Astrocyte (in vitro differentiated cells and primary cell): ENCODE measurements at regions not wholly inside any gene's neighbourhood (a gene's known extent, or its start where the extent isn't known, plus 50 kb on each side); places are given as distances from the start of the nearest gene placed in this dataset.
"Not testable (repeated sequence)": the region's sequence is repeated elsewhere in the genome, so short reads cannot be mapped to it uniquely, and the experiment has no call there.

Experiments
- DNase-seq: peaks from one replicate; pipeline ENCODE4 v3.0.0-alpha.2; 2010; ENCODE audit warnings: low read depth
- FAIRE-seq: peaks from 2 replicates; lab custom pipeline; 2011; peaks lifted over from hg19 to GRCh38; lab: Jason Lieb, UNC
- H2AFZ ChIP-seq: 2 replicates; pipeline ENCODE4 v1.6.0; 2012; ENCODE audit warnings: low read depth, low read length, inconsistent platforms
- H3K27ac ChIP-seq: 2 replicates; pipeline ENCODE4 v1.5.1; 2011; ENCODE audit warnings: low read depth, low read length, inconsistent platforms
- H3K27me3 ChIP-seq: 2 replicates; pipeline ENCODE4 v1.6.0; 2011; ENCODE audit warnings: low read length, inconsistent platforms; ENCODE audit not compliant: insufficient read depth
- H3K36me3 ChIP-seq: 2 replicates; pipeline ENCODE4 v1.5.1; 2011; ENCODE audit warnings: low read length, inconsistent platforms; ENCODE audit not compliant: insufficient read depth
- H3K4me1 ChIP-seq: 2 replicates; pipeline ENCODE4 v1.5.1; 2011; ENCODE audit warnings: low read length, inconsistent platforms; ENCODE audit not compliant: insufficient read depth
- H3K4me2 ChIP-seq: 2 replicates; pipeline ENCODE4 v1.6.0; 2012; ENCODE audit warnings: low read length, inconsistent platforms
- H3K4me3 ChIP-seq: 2 replicates; pipeline ENCODE4 v1.5.1; 2011; ENCODE audit warnings: low read depth, mild to moderate bottlenecking, low read length, inconsistent platforms; ENCODE audit not compliant: insufficient read depth
- H3K79me2 ChIP-seq: 2 replicates; pipeline ENCODE4 v1.6.0; 2012; ENCODE audit warnings: mild to moderate bottlenecking, low read length, inconsistent platforms; ENCODE audit not compliant: insufficient read depth
- H3K9ac ChIP-seq: 2 replicates; pipeline ENCODE4 v1.6.0; 2012; ENCODE audit warnings: mild to moderate bottlenecking, low read length, inconsistent platforms
- H3K9me3 ChIP-seq: 2 replicates; pipeline ENCODE4 v1.5.1; 2012; ENCODE audit warnings: low read depth, mild to moderate bottlenecking, low read length, inconsistent platforms; ENCODE audit not compliant: insufficient read depth
- H4K20me1 ChIP-seq: 2 replicates; pipeline ENCODE4 v1.6.0; 2012; ENCODE audit warnings: low read length, inconsistent platforms; ENCODE audit not compliant: insufficient read depth
- H3K27ac Mint-ChIP-seq: one replicate; pipeline ENCODE4 v1.8.0; 2021; ENCODE audit warnings: mild to moderate bottlenecking, mixed read lengths; ENCODE audit not compliant: unreplicated experiment
- H3K27me3 Mint-ChIP-seq: one replicate; pipeline ENCODE4 v1.8.0; 2021; ENCODE audit warnings: low read depth, mixed read lengths; ENCODE audit not compliant: unreplicated experiment
- H3K36me3 Mint-ChIP-seq: one replicate; pipeline ENCODE4 v1.8.0; 2021; ENCODE audit warnings: low read depth, mixed read lengths; ENCODE audit not compliant: unreplicated experiment
- H3K4me1 Mint-ChIP-seq: one replicate; pipeline ENCODE4 v1.8.0; 2021; ENCODE audit warnings: low read depth, mixed read lengths; ENCODE audit not compliant: unreplicated experiment
- H3K4me3 Mint-ChIP-seq: one replicate; pipeline ENCODE4 v1.8.0; 2021; ENCODE audit warnings: mild to moderate bottlenecking, moderate library complexity, mixed read lengths; ENCODE audit not compliant: unreplicated experiment
- H3K9me3 Mint-ChIP-seq: one replicate; pipeline ENCODE4 v1.8.0; 2021; ENCODE audit warnings: mild to moderate bottlenecking, mixed read lengths; ENCODE audit not compliant: unreplicated experiment
- CTCF ChIP-seq: IDR thresholded peaks from 2 replicates; pipeline ENCODE4 v1.5.1; 2011; ENCODE audit warnings: low read depth, mild to moderate bottlenecking, inconsistent platforms, low read length, moderate library complexity; ENCODE audit not compliant: insufficient read depth
- EZH2 ChIP-seq: IDR thresholded peaks from 2 replicates; pipeline ENCODE4 v1.6.1; 2012; ENCODE audit warnings: mild to moderate bottlenecking, low read length, inconsistent platforms; ENCODE audit not compliant: insufficient read depth

GRCh38 chr4:189613207-189613606 is 327.5 kb upstream of the FRG1 start:
- Mint-ChIP-seq H3K27me3 (no peaks in the 10 kb centered on the region), H3K4me1 (peaks cover 2% of the 10 kb centered on the region), H3K9me3 (peaks cover 5% of the 10 kb centered on the region), H3K4me3 (no peak overlapping the region), H3K36me3 (no peaks in the 10 kb centered on the region), H3K27ac (no peak overlapping the region)
- Histone ChIP-seq H2AFZ (no peak overlapping the region), H3K4me3 (no peak overlapping the region), H3K4me2 (no peak overlapping the region), H3K36me3 (no peaks in the 10 kb centered on the region), H3K27me3 (no peaks in the 10 kb centered on the region), H4K20me1 (no peaks in the 10 kb centered on the region), H3K4me1 (no peaks in the 10 kb centered on the region), H3K79me2 (no peaks in the 10 kb centered on the region), H3K27ac (no peak overlapping the region), H3K9me3 (no peaks in the 10 kb centered on the region), H3K9ac (no peak overlapping the region)
- DNase-seq (no peak), FAIRE-seq (no peak)
- TF ChIP-seq CTCF, result no peak

- TF ChIP-seq EZH2, result no peak
- TF ChIP-seq CTCF, result no peak
- Histone ChIP-seq H4K20me1 (no peaks in the 10 kb centered on the region), H3K4me2 (no peak overlapping the region), H3K27me3 (no peaks in the 10 kb centered on the region), H3K79me2 (no peaks in the 10 kb centered on the region), H3K4me1 (no peaks in the 10 kb centered on the region), H3K4me3 (no peak overlapping the region), H3K27ac (no peak overlapping the region), H3K9me3 (no peaks in the 10 kb centered on the region), H3K36me3 (no peaks in the 10 kb centered on the region), H2AFZ (no peak overlapping the region), H3K9ac (no peak overlapping the region)
- Mint-ChIP-seq H3K27ac (no peak overlapping the region), H3K4me3 (no peak overlapping the region), H3K27me3 (no peaks in the 10 kb centered on the region), H3K4me1 (peaks cover 2% of the 10 kb centered on the region), H3K36me3 (no peaks in the 10 kb centered on the region), H3K9me3 (peaks cover 5% of the 10 kb centered on the region)
- no peak for DNase-seq
- FAIRE-seq, result no peak
Observed at GRCh38 chr4:189615217-189615663, 325.4 kb upstream of the FRG1 start.

DNA sequence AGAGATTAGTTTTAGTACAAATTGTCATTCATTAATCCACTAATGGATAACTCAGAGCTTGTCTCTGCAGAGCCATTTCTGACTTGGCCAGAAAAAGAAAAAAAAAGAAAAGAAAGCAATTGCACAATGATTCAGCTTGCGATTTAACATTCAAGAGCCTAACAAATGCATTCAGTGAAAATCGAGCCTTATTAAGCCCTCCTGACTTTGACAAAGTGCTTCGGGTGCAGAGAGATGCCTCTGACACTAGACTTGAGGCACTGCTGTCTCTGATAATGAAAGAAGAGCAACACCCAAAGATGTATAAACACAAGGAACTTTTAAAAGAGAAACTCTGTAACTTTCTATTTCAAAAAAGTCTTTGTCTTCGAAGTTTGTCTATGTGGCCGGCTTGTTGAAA is 322.9 kb upstream of the FRG1 start:
- H2AFZ ChIP-seq, H3K4me2 ChIP-seq, H3K27ac ChIP-seq, H3K27me3 Mint-ChIP-seq, H4K20me1 ChIP-seq, H3K36me3 Mint-ChIP-seq, H3K9me3 Mint-ChIP-seq, H3K4me1 ChIP-seq, H3K4me3 Mint-ChIP-seq, H3K4me3 ChIP-seq, H3K36me3 ChIP-seq, H3K9ac ChIP-seq, H3K27ac Mint-ChIP-seq, H3K79me2 ChIP-seq, H3K4me1 Mint-ChIP-seq, DNase-seq, FAIRE-seq, H3K27me3 ChIP-seq, H3K9me3 ChIP-seq: not testable (repeated sequence)

DNA sequence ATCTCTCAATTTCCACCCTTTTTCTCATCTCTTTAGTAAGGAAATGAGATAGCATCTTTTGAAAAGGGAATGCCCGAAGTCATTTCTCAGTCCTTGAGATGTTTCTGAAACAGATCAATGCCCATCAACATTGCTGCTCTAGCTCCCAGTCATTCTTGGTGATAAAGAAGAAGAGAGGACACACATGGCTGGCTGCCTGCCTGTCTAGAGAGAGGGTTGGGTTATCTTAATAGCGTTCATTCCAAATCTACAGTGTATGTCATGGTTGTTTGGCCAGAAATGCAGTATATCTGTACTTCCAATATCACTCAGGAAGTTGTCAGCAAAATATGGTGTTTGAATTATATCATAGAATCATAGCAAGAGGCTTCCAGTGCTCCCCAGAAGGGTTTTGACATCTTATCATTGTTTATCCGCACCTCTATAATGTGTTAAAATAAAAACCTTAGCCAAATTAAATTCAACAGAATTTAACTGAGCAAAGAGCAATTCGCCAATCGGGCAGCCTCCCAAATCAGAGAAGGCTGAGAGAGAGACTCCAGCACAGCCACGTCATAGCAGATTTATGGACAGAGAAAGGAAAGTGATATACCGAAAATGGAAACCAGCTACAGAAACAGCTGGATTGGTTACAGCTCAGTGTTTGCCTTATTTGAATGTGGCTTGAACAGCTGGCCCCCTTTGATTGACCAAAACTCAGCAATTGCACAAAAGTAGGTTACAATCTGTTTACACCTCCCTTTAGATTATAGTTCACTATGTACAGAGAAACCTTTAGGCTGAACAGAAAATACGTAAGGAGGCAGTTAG is 321.0 kb upstream of the FRG1 start:
- not testable (repeated sequence) for H3K4me2 ChIP-seq, H3K9me3 ChIP-seq, H3K4me1 Mint-ChIP-seq, H3K4me1 ChIP-seq, H3K27ac ChIP-seq, DNase-seq, H3K36me3 ChIP-seq, H3K27me3 ChIP-seq, H3K4me3 ChIP-seq, H3K9ac ChIP-seq, H3K4me3 Mint-ChIP-seq, H4K20me1 ChIP-seq, FAIRE-seq, H3K79me2 ChIP-seq, H3K9me3 Mint-ChIP-seq, H3K36me3 Mint-ChIP-seq, H3K27me3 Mint-ChIP-seq, H3K27ac Mint-ChIP-seq, H2AFZ ChIP-seq

DNA sequence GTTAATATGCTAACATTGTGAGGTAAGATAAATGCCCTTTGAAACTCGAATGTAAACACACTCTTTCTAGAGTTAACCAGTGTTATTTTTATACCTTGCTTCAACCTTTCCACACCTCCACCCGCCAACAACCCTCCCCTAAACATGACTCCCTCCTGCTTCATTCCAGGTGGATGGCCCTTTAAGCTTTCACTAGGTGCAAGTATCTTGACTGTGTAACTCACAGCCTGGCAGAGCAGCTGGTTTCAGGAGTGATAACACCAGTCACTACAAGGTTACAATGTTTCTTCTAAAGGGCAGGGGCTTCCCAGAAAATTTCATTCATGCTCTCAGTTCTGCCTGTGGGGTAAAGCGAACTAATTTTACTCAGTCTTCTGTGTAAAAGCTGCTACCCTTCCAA is 318.1 kb upstream of the FRG1 start:
- H3K27ac Mint-ChIP-seq, H3K9me3 Mint-ChIP-seq, H3K4me3 ChIP-seq: not testable (repeated sequence)

More for the DNA sequence above, 318.1 kb upstream of the FRG1 start:
- not testable (repeated sequence) for H3K9me3 ChIP-seq, H3K4me1 ChIP-seq, H3K36me3 Mint-ChIP-seq, H3K27ac ChIP-seq, FAIRE-seq, H3K27me3 ChIP-seq, H2AFZ ChIP-seq, H4K20me1 ChIP-seq, H3K9ac ChIP-seq, H3K36me3 ChIP-seq, H3K4me2 ChIP-seq, DNase-seq, H3K4me1 Mint-ChIP-seq, H3K27me3 Mint-ChIP-seq, H3K79me2 ChIP-seq, H3K4me3 Mint-ChIP-seq
